ENCODE measurements at regions not wholly inside any gene's neighbourhood (a gene's known extent, or its start where the extent isn't known, plus 50 kb on each side); places are given as distances from the start of the nearest gene placed in this dataset.

- no peaks in the 10 kb centered on the region for H3K36me3 ChIP-seq (ENCODE audit: control insufficient read depth in 2 of 2, extremely low read depth in 1 of 2, insufficient read depth in 2 of 2, low read length in 2 of 2)
- H3K79me2 ChIP-seq (ENCODE audit: control insufficient read depth, insufficient read depth, low read length), result no peaks in the 10 kb centered on the region
- no peaks in the 10 kb centered on the region for H4K20me1 ChIP-seq (replicated peaks; ENCODE audit: control insufficient read depth, extremely low read depth, insufficient read depth, low read length)
- no peaks in the 10 kb centered on the region for H3K9me3 ChIP-seq (replicated peaks; ENCODE audit: control insufficient read depth, insufficient read depth, low read length)
- no peak for DNase-seq (ENCODE audit: low read depth, low spot score)
- FAIRE-seq, result no peak
- dilution Hi-C loops (cut with MboI; ENCODE audit: extremely low pct_ligation_motif_present, low sequenced_read_pairs) (no loop called here), intact Hi-C loops (cut with micrococcal nuclease) (no loop called here)
- CTCF ChIA-PET, result no interaction called here
- no peak overlapping the region for H3K4me2 ChIP-seq (ENCODE audit: insufficient read depth, low read length)
- TF ChIP-seq GATA2 (IDR thresholded peaks at IDR 0.05; ENCODE audit: insufficient read depth, insufficient read length, low read depth, low read length) (no peak), CTCF (IDR thresholded peaks at IDR 0.05; ENCODE audit: extremely low read depth in 1 of 2, insufficient read depth in 1 of 2, low read depth in 1 of 2, low read length in 2 of 2) (no peak)
- H3K27ac ChIP-seq (ENCODE audit: insufficient read depth, low read depth, low read length), result no peak overlapping the region
- no peaks in the 10 kb centered on the region for H3K4me1 ChIP-seq (ENCODE audit: control insufficient read depth, extremely low read depth, insufficient read depth, low read length)
- BruUV-seq (replicated peaks), result no TSS peak
- H2AFZ ChIP-seq (ENCODE audit: low read depth, low read length), result no peak overlapping the region
- H3K27me3 ChIP-seq (ENCODE audit: control insufficient read depth in 2 of 2, insufficient read depth in 2 of 2, low read length in 2 of 2), result no peaks in the 10 kb centered on the region
- no peak overlapping the region for H3K4me3 ChIP-seq (replicated peaks in 1 of 3; ENCODE audit: insufficient read depth in 1 of 3, low read depth in 1 of 3, low read length in 3 of 3)
- POLR2A ChIA-PET, result no interaction called here
- H3K9me1 ChIP-seq (replicated peaks; ENCODE audit: control insufficient read depth, extremely low read depth, insufficient read depth, low read length), result no peaks in the 10 kb centered on the region
- H3K9ac ChIP-seq (replicated peaks; ENCODE audit: extremely low read depth, insufficient read depth, low read length), result no peak overlapping the region
Observed at GRCh38 chr5:8028243-8028642, 159.3 kb downstream of the MTRR start.

GRCh38 chr5:8033261-8033660 lies 164.3 kb downstream of the MTRR start:
- CTCF ChIA-PET, result no interaction called here
- Histone ChIP-seq H3K9me3 (replicated peaks; ENCODE audit: control insufficient read depth, insufficient read depth, low read length) (no peaks in the 10 kb centered on the region), H4K20me1 (replicated peaks; ENCODE audit: control insufficient read depth, extremely low read depth, insufficient read depth, low read length) (no peaks in the 10 kb centered on the region), H3K27ac (ENCODE audit: insufficient read depth, low read depth, low read length) (no peak overlapping the region), H3K4me2 (ENCODE audit: insufficient read depth, low read length) (no peak overlapping the region), H3K79me2 (ENCODE audit: control insufficient read depth, insufficient read depth, low read length) (no peaks in the 10 kb centered on the region), H2AFZ (ENCODE audit: low read depth, low read length) (no peak overlapping the region), H3K4me1 (ENCODE audit: control insufficient read depth, extremely low read depth, insufficient read depth, low read length) (no peaks in the 10 kb centered on the region), H3K9ac (replicated peaks; ENCODE audit: extremely low read depth, insufficient read depth, low read length) (no peak overlapping the region), H3K4me3 (replicated peaks in 1 of 3; ENCODE audit: insufficient read depth in 1 of 3, low read depth in 1 of 3, low read length in 3 of 3) (no peak overlapping the region), H3K27me3 (ENCODE audit: control insufficient read depth in 2 of 2, insufficient read depth in 2 of 2, low read length in 2 of 2) (no peaks in the 10 kb centered on the region), H3K9me1 (replicated peaks; ENCODE audit: control insufficient read depth, extremely low read depth, insufficient read depth, low read length) (no peaks in the 10 kb centered on the region), H3K36me3 (ENCODE audit: control insufficient read depth in 2 of 2, extremely low read depth in 1 of 2, insufficient read depth in 2 of 2, low read length in 2 of 2) (no peaks in the 10 kb centered on the region)
- no peak for DNase-seq (ENCODE audit: low read depth, low spot score)
- no TSS peak for BruUV-seq (replicated peaks)
- no peak for TF ChIP-seq MAX (IDR thresholded peaks at IDR 0.05; ENCODE audit: insufficient read depth, insufficient read length)
- TF ChIP-seq EZH2 (IDR thresholded peaks at IDR 0.05; ENCODE audit: borderline replicate concordance, low read depth, low read length, severe bottlenecking), result no peak
- no peak for TF ChIP-seq MYC (IDR thresholded peaks at IDR 0.05; ENCODE audit: low read depth, low read length)
- TF ChIP-seq CTCF (IDR thresholded peaks at IDR 0.05; ENCODE audit: extremely low read depth in 1 of 2, insufficient read depth in 1 of 2, low read depth in 1 of 2, low read length in 2 of 2), result no peak
- TF ChIP-seq FOS (IDR thresholded peaks at IDR 0.05; ENCODE audit: borderline replicate concordance, insufficient read depth, low read length), result no peak
- TF ChIP-seq POLR2AphosphoS5 (IDR thresholded peaks at IDR 0.05; ENCODE audit: insufficient read depth, low read depth, low read length), result no peak
- no peak for TF ChIP-seq GATA2 (IDR thresholded peaks at IDR 0.05; ENCODE audit: insufficient read depth, insufficient read length, low read depth, low read length)
- no peak for TF ChIP-seq POLR2A (IDR thresholded peaks at IDR 0.05; ENCODE audit: low read depth, low read length)
- TF ChIP-seq JUN (IDR thresholded peaks at IDR 0.05; ENCODE audit: borderline replicate concordance, insufficient read depth, insufficient read length, low read depth), result no peak
- POLR2A ChIA-PET, result no interaction called here
- intact Hi-C loops (cut with micrococcal nuclease), result no loop called here
- FAIRE-seq, result no peak
- dilution Hi-C loops (cut with MboI; ENCODE audit: extremely low pct_ligation_motif_present, low sequenced_read_pairs), result no loop called here

Data from endothelial cell of umbilical vein (primary cell).